SK-N-SH (cell line): ENCODE measurements at regions not wholly inside any gene's neighbourhood (a gene's known extent, or its start where the extent isn't known, plus 50 kb on each side); places are given as distances from the start of the nearest gene placed in this dataset.

ENCODE experiments used
- CHD2 ChIP-seq: fragments of 150-350 bp; IDR thresholded peaks from 2 replicates; pipeline ENCODE4 v1.6.1; 2018; ENCODE audit warnings: low read length; ENCODE audit not compliant: partially characterized antibody
- CTCF ChIP-seq: fragments of 200-600 bp; sonication (generic); IDR thresholded peaks from 2 replicates; pipeline ENCODE4 v1.6.1; 2017; ENCODE audit warnings: antibody characterized with exemption, mild to moderate bottlenecking, moderate library complexity
- EP300 ChIP-seq, 2 experiments: IDR thresholded peaks; 2 replicates each; pipeline versions ENCODE4 v1.4.0 to v1.6.1; 2012; ENCODE audit warnings: borderline replicate concordance in 1 of 2, low read depth in 1 of 2, low read length in 1 of 2
- GABPA ChIP-seq: IDR thresholded peaks from 2 replicates; pipeline ENCODE4 v1.4.0; 2012; ENCODE audit warnings: low read depth, mild to moderate bottlenecking
- MAX ChIP-seq: IDR thresholded peaks from 2 replicates; pipeline ENCODE4 v1.4.0; 2012; ENCODE audit warnings: low read depth
- POLR2AphosphoS5 ChIP-seq: IDR thresholded peaks from 2 replicates; pipeline ENCODE4 v1.6.1; 2012; ENCODE audit warnings: low read depth, low read length
- SMC3 ChIP-seq: IDR thresholded peaks from 2 replicates; pipeline ENCODE4 v1.6.1; 2012; ENCODE audit warnings: low read depth, low read length, improper control_type of control experiment
- TAF1 ChIP-seq: IDR thresholded peaks from 2 replicates; pipeline ENCODE4 v1.6.1; 2012; ENCODE audit warnings: low read depth, mild to moderate bottlenecking, low read length, moderate library complexity, borderline replicate concordance

DNA sequence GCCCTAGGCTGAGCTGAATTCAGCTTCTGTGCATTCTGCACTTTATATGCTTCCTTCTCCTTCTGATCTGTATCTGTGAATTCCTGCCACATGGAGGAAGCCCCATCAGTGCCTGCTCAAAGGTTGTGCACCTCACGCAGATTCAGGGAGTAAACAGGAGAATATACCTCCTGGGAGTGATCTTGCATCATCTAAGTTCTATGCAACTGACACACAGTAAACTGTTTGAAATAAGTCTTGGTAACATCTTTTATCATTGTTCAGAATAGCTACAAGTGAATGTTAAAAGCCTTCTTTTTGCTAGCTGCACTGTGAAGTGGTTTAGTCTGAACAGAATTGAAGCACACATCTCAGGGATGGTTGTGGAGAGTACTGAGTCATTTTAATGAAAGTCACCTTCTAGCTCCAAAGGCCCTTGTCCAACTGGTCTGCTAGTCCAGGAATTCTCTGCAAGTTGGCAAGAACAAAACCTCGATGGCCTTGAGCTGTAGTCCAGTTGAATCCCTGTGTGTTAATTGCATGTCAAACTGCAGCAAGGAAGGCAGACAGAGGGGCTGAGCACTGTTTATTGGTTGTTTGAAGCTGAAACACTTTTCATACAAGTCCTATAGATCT is 215.0 kb downstream of the WNT5A start:
- no peak for TF ChIP-seq EP300 (IDR thresholded peaks at IDR 0.05; ENCODE audit: borderline replicate concordance in 1 of 2, low read depth in 1 of 2, low read length in 1 of 2)
- TF ChIP-seq CTCF = 0 out of 2 replicates have a peak, but pooled peaks have one; percentile 9
- TF ChIP-seq GABPA = no peak
- TF ChIP-seq SMC3 = no peak
- TF ChIP-seq MAX = no peak
- TF ChIP-seq CHD2 = no peak
- no peak for TF ChIP-seq POLR2AphosphoS5
- TF ChIP-seq TAF1 = no peak
